ENCODE measurements at regions not wholly inside any gene's neighbourhood (a gene's known extent, or its start where the extent isn't known, plus 50 kb on each side); places are given as distances from the start of the nearest gene placed in this dataset.

DNA sequence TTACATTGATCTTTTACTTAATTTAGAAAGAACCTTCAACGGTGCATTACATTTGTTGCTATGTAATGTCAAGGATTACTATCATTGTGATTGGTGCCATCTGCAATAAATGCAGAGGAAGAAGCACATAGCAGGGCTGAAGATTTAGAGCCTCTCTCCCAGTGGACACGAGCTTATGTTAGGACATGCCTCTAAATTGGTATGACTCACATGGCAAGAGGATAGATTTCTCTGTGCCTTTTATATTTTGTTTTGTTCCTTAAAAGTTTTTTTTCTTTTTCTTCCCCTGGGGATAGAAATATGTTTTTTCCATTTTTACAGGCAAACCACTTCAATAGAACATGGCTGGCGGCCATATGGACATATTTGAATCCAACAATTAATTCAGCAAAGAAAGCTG lies 205.0 kb upstream of the HAND2 start:
- H3K36me3 ChIP-seq (ENCODE audit: control insufficient read depth in 2 of 4, insufficient read depth in 4 of 4, low read length in 3 of 4) = no peaks in the 10 kb centered on the region
- no peak overlapping the region for H2AFZ ChIP-seq (ENCODE audit: low read length)

More for the DNA sequence above, 205.0 kb upstream of the HAND2 start:
- ChIA-PET POLR2A (ENCODE audit: partially characterized antibody) (no interaction called here), CTCF (ENCODE audit: partially characterized antibody) (interaction anchor here (1.3 to 3.6 kb wide), 2 partner anchors 17 to 25 kb away, joined by 3 to 15 read pairs; no protein-coding TSS in a partner anchor)
- no peak overlapping the region for H3K4me2 ChIP-seq (ENCODE audit: insufficient read depth in 1 of 2, low read depth in 2 of 2, low read length in 2 of 2)
- no peaks in the 10 kb centered on the region for H3K79me2 ChIP-seq (ENCODE audit: control insufficient read depth in 1 of 2, insufficient read depth in 2 of 2, low read length in 2 of 2)
- H3K79me1 ChIP-seq (ENCODE audit: low read depth, low read length) = no peaks in the 10 kb centered on the region
- 88% methylated on average over 3 of the region's 3 CpGs; no CpG with 5 or more reads in 1 of the 2 experiments for WGBS, 2 experiments (ENCODE audit: extremely low coverage in 1 of 2, insufficient coverage in 1 of 2, insufficient read length in 1 of 2, insufficient replicate concordance in 2 of 2, low coverage in 1 of 2, low lambda C conversion rate in 2 of 2, missing lambda C conversion rate in 1 of 2)
- no peaks in the 10 kb centered on the region for H3K4me1 ChIP-seq (replicated peaks in 1 of 4; ENCODE audit: control insufficient read depth in 3 of 4, insufficient read depth in 4 of 4, low read length in 3 of 4)
- H2BK12ac ChIP-seq (ENCODE audit: low read depth, low read length) = no peak overlapping the region
- no peak overlapping the region for H3K56ac ChIP-seq (replicated peaks; ENCODE audit: insufficient read length, low read depth, low read length)
- FAIRE-seq (no peak), DNase-seq (ENCODE audit: low read depth in 1 of 2, low spot score in 2 of 2) (no peak)
- H4K5ac ChIP-seq (ENCODE audit: insufficient read length, low read depth, low read length) = no peak overlapping the region
- H3K18ac ChIP-seq (ENCODE audit: extremely low read depth, low read length) = no peak overlapping the region
- H2BK120ac ChIP-seq (replicated peaks; ENCODE audit: low read depth, low read length) = no peak overlapping the region
- no peak overlapping the region for H3K23ac ChIP-seq (ENCODE audit: insufficient read length)
- no peak overlapping the region for H4K91ac ChIP-seq (replicated peaks; ENCODE audit: insufficient read length, low read length)
- H3K9me3 ChIP-seq (ENCODE audit: insufficient read depth in 2 of 2, low read depth in 1 of 2, low read length in 1 of 2) = no peaks in the 10 kb centered on the region
- no peak overlapping the region for H3K9ac ChIP-seq (replicated peaks in 1 of 4; ENCODE audit: extremely low read depth in 1 of 4, low read depth in 3 of 4, low read length in 3 of 4)
- no peak overlapping the region for H2AK5ac ChIP-seq (ENCODE audit: low read depth, low read length)
- H4K20me1 ChIP-seq (replicated peaks in 1 of 2; ENCODE audit: control insufficient read depth in 1 of 2, insufficient read depth in 2 of 2, low read length in 2 of 2) = no peaks in the 10 kb centered on the region
- H3K27me3 ChIP-seq (replicated peaks in 1 of 4; ENCODE audit: control insufficient read depth in 3 of 4, extremely low read depth in 1 of 4, insufficient read depth in 3 of 4, low read length in 3 of 4) = no peaks in the 10 kb centered on the region
- no peaks in the 10 kb centered on the region for H3K23me2 ChIP-seq (ENCODE audit: low read depth, low read length)
- no peak for TF ChIP-seq MAFK (IDR thresholded peaks at IDR 0.05; ENCODE audit: low read depth, low read length)
- TF ChIP-seq RFX5 (IDR thresholded peaks at IDR 0.05; ENCODE audit: borderline replicate concordance, low read depth, low read length) = no peak
- TF ChIP-seq GABPA (IDR thresholded peaks at IDR 0.05; ENCODE audit: borderline replicate concordance, insufficient read depth, low read length) = no peak
- TF ChIP-seq SP1 (IDR thresholded peaks at IDR 0.05; ENCODE audit: low read depth, low read length) = no peak
- no peak for TF ChIP-seq NRF1 (IDR thresholded peaks at IDR 0.05; ENCODE audit: low read depth, low read length)
- no peak for TF ChIP-seq TAF7 (optimal IDR thresholded peaks at IDR 0.05; ENCODE audit: borderline replicate concordance, low read depth, low read length)
- no peak for TF ChIP-seq CTBP2 (IDR thresholded peaks at IDR 0.05; ENCODE audit: borderline replicate concordance, insufficient read depth, insufficient read length, low read length)
- no peak for TF ChIP-seq CHD2 (IDR thresholded peaks at IDR 0.05; ENCODE audit: low read length)
- no peak for TF ChIP-seq SIRT6 (IDR thresholded peaks at IDR 0.05; ENCODE audit: low read length)
- TF ChIP-seq YY1 (IDR thresholded peaks at IDR 0.05; ENCODE audit: low read depth, low read length) = no peak
- no peak for TF ChIP-seq CBX5 (IDR thresholded peaks at IDR 0.05; ENCODE audit: low read depth, low read length)
- TF ChIP-seq SIN3A (conservative IDR thresholded peaks at IDR 0.05 in 1 of 2, IDR thresholded peaks at IDR 0.05 in 1 of 2; ENCODE audit: low read depth in 1 of 2, low read length in 2 of 2) = no peak
- no peak overlapping the region for H2BK20ac ChIP-seq (ENCODE audit: low read length)
- H3K14ac ChIP-seq (ENCODE audit: insufficient read length) = no peak overlapping the region
- no peak overlapping the region for H3K4ac ChIP-seq (replicated peaks; ENCODE audit: insufficient read length, low read depth, low read length)
- H3K27ac ChIP-seq (ENCODE audit: low read depth, low read length) = no peak overlapping the region
- no peak overlapping the region for H3K4me3 ChIP-seq (ENCODE audit: extremely low read depth in 1 of 4, insufficient read depth in 2 of 4, low read depth in 3 of 4, low read length in 4 of 4)
- no peak overlapping the region for H2BK15ac ChIP-seq (ENCODE audit: low read length)
- no peak overlapping the region for H4K8ac ChIP-seq (ENCODE audit: extremely low read depth, insufficient read depth, low read length)
- no peak overlapping the region for H2BK5ac ChIP-seq (ENCODE audit: low read depth, low read length)
